ENCODE measurements at regions not wholly inside any gene's neighbourhood (a gene's known extent, or its start where the extent isn't known, plus 50 kb on each side); places are given as distances from the start of the nearest gene placed in this dataset.

DNA sequence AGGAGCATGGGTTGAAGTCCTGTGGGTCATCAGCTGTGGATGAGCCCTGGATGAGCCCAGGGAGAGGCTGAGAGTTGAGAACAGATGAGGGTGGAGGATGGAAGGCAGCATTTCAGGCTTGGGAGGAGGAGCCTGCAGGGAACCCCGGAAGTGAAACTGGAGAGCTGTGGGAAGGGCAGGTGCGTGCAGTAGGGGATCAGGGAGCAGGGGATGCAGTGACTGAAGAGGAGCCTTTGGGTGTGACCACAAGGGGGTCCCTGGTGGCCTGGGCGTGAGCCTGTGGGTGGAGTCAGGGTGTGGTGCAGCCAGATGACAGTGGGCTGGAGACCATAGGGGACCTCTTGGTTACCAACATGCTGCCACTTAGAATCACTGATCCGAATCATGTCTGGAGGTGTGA lies 115.5 kb downstream of the PAPOLA start:
- no peak for ATAC-seq

DNA sequence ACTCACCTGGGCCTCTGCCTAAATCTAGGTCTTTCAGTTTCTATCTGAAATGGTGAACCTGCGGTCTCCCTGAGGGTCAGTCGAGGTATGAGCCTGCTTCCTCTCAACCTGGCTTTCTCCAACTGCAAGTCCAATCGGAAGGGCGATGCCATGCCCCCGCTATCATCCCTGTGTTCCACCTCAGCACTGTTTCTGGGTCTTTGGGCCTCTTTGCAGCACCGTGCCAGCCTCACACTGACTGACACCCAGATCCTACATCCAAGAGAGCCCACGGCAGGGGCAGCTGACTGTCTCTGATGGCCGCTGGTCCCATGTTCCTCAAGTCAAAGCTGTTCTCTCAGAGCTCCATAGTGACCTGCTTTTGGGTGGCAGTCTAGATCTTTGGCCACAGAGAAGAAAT lies 120.7 kb downstream of the PAPOLA start:
- no peak for ATAC-seq

DNA sequence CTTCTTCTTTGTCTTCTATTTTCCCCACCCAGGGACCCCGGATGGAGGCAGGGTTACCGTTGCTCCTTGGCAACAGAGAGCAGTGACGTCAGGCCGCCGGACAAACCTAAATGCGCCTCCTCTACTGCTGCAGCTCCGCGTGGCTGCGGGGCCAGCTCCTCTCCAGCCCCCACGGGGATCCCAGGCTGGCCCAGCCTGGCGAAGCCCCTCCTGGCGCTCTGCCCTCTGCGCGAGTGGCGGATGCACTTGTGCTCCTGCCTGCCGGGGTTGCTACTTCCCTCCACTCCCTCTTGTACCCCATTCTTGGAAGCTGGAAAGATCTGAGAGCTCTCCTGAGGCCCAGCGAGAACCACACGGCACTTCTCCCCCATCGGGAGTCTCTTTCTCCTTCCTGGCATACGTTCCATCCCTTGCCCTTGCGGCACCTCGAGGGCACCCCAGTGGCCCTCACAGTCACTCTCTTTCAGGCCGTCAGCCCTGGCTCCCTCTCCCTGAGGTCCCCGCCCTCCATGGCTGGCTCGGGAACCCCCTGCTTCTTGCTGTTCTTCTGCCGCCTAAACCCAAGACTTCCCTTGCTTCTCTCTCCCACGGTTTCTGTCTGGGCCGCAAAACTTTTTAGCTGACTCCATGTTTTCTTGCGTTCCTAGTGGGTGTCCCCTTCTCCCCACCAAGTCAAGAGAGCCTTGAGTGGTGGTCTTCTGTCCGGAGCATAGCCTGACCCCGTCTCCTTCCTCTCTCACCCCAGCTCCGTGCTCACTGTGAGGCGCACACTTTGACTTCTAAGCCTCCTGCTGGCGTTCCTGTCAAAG lies 121.7 kb downstream of the PAPOLA start:
- ATAC-seq: no peak

DNA sequence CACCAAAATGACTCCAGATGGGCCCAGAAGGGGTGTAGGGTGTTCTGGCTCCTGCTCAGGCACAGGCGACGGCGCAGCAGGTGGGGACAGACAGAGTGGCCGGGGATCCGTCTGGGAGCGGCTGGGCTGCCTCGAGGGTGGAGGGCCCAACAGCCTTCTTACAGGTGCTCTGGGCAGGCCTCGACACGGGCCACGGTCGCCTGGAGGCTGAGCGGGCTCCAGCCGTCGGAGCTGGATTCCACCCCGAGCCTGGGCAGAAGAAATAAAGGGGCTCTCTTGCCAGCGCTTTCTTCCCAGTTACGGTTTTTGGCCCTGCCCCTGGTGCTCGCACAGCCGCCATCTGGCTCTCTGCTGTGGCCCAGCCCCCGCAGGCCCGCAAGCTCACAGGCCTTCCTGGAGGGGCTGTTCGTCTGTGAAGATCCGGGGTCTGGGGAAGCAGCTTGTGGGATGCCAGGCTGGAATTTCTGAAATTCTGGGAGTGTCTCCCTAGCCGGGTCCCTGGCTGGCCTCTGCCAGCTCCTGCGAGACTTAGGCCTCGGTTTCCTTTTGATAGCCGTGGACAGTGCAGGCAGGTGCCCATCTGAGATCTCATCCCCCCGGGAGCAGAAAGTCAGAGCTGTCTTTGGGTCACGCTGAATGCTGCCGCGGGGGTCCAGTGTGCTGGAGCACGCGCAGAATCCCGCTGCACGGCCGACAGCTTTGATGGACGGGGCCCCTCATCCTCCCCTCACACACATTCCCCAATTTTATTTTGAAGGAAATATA lies 122.7 kb downstream of the PAPOLA start:
- ATAC-seq: peak; percentile 29

DNA sequence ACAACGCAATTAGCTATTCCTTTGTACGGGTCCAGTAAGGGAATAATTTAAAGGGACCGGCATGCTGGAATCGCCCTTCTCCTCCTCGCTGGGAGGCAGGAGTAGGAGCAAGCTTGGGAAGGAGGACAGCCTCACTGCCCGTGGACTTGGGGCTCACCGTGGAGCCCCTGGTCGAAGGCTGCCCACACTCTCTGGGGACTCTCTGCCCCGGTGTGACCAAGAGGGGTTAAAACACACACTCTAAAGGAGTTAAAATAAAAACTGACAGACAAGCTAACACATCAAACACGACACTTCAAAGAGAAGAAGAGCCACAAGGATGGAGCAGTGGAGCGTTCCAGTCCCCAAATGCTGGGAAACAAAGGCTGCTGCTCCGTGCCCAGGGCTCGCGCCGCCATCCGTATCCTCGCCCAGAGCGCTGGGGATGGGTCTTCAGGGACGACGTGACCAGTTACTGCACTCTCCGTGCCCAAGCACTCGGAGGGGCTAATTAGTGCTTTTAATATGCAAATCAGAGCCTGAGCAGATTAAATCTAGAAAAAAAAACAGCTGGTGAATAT lies 123.3 kb downstream of the PAPOLA start:
- no peak for ATAC-seq

DNA sequence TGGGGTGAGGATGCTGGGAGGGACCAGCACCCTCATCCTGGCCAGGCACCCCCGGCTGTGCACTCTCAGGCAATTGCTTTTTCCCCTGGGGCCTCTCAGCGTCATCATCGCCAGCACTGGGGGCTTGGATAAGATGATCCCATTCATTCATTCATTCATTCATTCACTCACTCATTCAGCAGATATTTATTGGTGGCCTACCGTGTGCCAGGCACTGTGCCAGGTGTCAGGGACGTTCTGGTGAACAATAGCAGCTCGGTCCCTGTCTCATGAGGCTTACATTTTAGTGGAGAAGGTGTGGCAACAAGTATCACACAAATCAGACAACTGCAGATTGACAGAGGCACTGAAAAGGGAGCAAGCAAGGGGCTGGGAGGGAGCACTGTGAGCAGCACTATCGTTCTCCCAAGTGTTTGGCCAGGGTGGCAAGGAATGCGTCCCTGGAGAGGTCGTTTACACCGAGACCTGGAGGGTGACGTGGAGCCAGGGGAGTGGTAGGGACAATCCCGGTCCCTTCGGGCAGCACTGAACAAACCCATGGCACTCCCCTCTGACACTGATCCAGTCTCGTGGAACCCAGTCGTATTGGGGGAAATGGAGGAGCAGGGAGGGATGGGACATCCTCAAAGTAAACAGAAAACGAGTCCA lies 124.1 kb downstream of the PAPOLA start:
- no peak for ATAC-seq

DNA sequence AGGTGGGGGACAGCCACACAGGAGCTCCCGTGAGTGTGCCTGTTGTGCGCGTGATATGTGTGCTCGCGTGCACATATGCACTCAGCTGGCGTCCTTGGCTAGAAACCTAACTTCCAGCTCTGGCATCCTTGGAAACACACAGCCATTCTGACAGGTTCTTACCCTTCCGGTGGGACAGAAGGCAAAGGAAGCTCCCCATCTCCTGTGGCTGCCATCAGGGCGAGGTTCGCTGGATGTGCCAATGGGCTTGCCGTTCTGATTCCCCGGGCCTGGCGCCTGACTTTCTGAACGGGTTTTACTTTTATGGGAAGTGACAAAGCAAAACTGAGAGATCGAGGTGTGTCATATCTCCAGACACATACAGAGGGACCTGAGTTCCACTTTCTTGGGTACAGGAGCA lies 124.7 kb downstream of the PAPOLA start:
- ATAC-seq: no peak

DNA sequence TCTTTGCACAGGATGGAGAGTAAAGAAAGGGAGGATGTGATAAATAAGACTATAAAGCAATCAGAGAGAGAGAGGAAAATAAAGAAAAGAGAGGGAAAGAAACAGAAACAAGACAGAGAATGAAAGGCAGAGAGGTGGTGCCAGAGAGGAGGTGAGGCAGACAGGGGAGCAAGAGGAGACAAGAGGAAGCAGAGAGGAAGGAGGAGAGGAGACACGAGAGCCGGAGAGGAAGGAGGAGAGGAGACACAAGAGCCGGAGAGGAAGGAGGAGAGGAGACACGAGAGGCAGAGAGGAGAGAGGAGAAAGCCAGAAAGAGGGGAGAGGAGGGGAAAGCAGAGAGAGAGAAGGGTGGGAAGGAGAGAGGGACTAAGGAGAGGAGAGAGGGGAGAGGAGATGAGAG lies 125.2 kb downstream of the PAPOLA start:
- no peak for ATAC-seq

DNA sequence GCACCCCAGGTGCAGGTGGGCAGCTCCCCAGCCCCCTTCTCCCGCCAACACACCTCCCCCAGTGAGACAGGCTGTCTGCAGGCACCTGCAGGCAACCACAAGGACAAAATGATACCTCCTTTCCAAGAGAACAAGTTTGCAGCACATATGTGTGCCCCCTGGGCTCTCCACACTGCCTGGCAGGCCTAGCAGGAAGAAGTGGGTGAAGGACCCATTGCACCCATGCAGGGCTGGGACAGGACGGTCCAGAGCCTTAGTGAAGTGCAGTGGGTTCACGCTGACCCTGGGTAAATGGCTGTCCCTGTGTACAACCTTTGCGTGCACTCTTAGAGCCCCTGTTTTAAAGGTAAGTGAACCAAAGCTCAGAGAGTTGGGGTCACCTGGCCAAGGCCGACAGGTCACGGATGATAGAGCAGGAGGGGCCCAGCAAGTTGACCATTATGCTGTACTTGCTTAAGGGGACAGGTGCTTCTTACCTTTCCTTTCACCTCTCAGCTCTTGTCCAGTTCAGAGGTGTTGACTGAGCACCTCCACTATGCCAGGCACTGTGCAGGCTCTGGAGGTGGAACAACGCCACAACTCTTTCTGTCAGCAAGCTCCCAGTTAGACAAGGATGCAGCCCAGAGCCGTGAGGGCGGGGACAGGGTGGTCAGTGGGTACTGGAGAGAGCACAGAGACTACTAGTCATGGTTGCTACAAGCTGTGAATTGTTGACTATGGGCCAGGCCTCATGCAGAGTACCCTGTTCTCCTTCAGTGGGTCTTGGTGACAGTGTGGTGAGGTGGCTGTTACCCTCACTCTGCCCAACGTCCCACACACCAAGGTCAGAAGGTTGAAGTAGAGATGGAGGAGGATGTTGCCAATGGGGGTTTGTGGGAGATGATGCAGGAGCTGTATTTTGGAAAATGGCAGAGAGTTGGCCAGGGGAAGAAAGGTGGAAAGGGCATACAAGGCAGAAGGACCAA lies 125.9 kb downstream of the PAPOLA start:
- ATAC-seq: no peak

DNA sequence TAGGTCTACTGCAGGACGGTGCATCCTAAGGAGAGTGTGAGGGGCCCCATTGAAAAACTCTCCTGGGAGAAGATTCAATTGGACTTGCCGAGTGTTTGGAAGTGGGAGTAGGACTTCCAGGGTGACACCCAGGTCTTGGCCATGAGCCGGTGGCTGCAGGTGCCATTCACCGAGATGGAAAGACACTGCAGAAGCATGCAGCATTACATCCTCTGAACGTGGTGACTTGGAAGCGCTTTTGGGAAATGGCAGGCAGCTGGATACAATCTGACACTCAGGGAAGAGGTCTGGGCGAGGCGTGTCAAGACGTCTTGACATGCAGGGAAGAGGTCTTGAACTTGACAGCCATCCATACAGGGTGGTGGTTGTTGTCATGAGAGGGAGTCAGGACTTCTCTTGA lies 126.9 kb downstream of the PAPOLA start:
- ATAC-seq: no peak

DNA sequence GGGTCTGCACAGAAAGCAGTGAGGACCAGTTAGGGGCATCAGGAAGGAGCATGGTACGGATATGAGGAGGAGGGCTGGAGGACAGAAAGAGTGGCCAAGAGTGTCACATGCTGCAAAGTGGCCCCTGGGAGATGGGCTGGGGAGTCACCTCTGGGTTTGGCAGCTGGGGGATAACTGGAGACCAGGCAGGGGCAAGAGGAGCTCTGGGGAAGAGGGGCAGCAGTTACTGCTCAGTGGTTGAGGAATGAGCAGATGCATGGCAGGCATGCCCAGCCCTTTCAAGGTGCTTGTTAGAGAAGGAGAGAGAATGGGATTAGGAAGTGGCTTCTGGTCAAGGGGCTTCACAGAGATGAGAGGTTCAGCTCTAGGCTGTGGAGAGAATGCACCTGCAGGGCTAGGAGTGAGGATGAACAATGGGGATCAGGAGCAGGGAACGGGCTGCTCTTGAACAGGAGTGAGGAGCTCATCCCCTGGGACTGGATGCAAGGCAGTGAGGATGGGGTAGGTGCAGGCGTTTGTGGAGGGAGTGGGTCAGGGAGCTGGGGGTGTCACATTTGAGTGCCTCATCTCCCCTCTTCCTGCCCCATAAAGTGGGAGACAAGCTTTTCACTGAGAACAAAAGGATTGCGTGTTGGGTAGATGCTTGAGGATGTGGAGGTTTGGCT lies 127.5 kb downstream of the PAPOLA start:
- no peak for ATAC-seq

DNA sequence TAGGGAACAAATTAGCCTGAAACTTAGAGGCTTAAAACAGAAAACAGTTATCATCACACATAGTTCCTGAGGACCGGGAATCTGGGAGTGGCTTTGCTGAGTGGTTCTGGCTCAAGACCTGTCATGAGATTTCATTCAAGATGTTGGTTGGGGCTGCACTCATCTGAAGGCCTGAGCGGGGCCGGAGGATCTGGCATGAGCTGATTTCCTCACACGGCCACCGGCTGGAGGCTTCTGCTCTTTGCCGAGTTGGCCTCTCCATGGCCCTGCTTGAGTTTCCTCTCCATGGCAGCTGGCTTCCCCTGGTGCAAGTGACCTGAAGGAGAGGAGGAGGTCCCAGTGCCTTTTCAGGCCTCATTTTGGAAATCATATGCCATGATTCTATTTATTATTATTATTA lies 128.1 kb downstream of the PAPOLA start:
- no peak for ATAC-seq

DNA sequence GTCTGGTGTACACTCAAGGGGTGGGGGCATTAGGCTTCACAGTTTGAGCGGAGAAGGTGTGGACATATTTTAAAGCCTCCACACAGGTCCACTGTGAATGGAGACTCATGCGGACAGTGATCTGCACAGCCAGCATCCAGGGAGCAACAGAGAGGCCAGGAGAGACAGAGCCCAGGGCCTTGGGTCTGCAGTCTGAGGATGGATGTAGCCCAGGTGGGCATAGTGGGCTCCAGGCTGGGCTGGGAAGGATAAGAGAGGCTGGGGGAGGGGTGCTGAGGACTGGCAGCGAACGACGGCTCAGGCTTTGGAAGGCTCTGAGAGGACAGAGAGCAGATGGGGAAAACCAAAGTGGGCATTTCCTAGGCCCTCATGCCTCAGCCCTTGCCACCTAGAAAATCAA lies 128.8 kb downstream of the PAPOLA start:
- ATAC-seq: no peak

DNA sequence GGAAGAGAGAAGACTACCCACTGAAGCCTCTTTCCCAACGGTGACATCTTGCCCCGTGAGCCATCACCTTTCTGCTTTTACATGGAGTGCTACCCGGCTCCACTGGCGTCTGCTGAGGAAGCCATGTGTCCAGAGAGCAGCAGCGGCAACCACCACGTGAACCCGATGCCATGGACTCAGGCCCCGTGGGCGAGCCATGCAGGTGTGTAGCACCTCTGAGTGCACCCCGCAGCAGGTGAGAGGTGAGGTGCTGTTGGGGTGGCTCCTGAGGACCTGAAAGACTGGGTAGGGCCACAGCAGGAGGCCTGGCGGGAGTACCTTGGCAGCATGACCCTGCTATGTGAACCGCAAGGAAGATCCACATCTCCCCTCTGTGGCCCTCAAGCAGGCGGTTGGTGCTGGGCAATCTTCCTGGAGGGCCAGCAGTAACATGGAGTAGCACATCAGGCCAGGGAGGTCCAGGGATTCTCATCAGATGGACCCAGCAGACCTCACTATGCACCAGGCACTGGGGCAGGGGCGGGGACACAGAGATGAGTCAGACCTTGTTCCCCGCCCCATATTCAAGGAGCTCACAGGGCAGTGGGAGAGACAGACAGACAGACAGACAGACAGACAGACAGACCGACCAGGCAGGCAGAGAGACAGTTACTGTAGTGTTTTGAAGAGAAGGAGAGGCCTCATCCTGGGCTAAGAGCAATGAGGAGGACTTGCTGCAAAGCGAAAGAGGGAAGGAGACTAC lies 129.6 kb downstream of the PAPOLA start:
- ATAC-seq: no peak

DNA sequence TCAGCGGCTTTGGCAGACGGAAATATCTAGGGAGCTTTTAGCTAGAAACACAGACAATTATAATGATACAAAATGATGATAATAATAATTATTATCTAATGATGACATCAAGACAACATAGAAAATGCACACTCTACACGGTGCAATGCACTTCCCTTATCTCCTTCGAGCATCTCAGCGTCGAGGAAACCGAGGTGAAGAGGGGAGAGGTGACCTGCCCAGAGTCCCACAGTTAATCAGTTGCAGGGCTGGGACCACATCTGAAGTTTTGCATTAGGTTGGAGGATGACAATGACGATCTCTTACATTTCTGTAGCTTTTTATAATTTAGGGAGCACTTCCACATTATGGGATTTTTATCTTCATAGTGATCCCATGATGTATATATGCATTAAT lies 130.2 kb downstream of the PAPOLA start:
- ATAC-seq: no peak

DNA sequence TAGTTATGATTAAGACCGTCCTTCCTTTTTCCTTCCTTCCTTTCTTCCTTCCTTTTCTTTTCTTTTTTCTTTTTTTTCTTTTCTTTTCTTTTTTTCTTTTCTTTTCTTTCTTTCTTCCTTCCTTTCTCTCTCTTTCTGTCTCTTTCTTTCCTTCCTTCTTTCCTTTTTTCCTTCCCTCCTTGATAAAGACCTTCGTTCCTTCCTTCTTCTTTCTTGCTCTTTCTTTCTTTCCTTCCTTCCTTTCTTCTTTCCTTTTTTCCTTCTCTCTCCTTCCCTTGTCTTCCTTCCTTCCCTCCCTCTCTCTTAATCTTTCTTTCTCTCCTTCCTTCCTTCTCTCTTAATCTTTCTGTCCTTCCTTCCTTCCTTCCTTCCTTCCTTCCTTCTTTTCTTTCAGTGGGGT lies 130.9 kb downstream of the PAPOLA start:
- ATAC-seq: no peak

DNA sequence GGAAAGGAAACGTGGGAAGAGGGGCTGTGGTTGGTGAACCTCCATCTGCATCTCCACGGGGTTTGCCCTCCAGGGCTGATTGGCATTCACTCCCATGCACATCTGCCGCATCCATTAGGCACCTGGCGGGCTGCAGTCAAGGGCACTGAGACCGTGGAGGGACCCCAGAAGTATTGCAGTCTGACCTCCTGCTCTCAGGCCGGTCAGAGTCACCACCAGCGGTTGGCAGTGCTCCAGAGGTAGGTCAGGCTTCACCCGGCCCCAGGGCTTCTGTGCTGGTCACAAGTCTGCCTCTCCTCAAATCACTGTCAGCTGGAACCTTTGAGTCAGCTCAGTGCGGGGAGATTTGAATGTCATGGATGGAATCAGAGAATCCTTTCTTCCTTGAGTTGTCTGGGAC lies 132.3 kb downstream of the PAPOLA start:
- ATAC-seq: no peak

DNA sequence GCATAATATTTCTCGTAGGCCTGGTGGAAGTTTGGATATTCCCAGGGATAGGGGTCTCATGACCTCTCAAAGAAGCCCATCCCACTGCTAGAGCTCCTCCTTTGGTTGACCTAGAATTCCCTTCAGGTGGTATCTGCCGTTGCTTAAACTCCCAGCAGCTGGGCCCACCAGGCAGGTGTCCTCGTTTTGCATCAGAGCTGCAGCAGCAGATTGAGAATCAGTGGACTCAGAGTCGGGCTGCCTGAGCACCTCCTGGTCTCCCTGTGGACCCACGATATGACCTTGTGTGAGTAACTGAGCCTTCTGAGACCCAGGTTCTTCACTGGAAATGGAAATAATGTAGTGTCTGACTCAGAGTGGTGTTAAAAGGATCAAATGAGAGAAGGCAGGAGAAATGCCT lies 132.7 kb downstream of the PAPOLA start:
- ATAC-seq: no peak

DNA sequence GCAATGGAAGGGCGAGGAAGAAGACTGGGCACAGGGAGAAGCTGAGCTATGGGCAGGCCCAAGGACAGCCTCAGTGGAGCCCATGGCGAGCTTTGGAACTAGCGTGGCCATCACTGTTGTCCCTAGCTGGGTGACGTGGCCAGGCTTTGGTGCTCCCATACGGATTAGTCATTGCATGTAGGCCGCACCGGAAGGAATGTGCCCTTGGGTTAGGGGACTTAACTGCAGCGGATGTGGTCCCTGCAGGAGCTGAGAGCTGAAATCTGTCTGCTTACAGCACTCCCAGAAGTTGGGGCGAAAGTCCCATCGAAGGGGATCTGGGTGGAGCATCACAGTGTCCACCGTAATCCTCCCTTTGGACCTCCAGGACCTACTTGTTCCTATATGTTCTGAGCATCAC lies 133.7 kb downstream of the PAPOLA start:
- no peak for ATAC-seq

DNA sequence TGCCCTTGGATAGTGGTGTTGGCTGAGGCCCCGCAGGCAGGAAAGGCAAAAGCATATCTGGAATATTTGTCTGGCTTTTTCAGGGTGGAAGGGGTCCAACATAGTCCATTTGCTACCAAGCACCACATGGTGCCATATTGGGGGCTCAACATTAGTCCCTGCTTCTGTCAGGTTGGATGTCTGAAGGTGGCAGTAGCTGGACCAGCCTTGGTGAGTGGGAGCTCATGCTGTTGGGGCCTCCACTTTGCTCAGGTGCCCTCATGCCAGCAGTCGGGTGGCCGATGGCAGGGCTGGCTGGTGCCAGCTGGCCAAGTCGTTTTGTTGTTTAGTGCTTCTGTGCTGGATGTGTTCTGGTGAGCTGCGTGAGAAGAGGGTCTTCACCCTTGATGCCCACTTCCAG lies 135.3 kb downstream of the PAPOLA start:
- no peak for ATAC-seq

Measured in esophagus mucosa (tissue), 1 donor.